OCI-LY1 (cell line): ENCODE measurements at regions not wholly inside any gene's neighbourhood (a gene's known extent, or its start where the extent isn't known, plus 50 kb on each side); places are given as distances from the start of the nearest gene placed in this dataset.

Source experiments
- H2AFZ ChIP-seq: fragments of 200-600 bp; sonication (generic), shearing (Covaris generic); 2 replicates; pipeline ENCODE4 v1.6.0; 2014; ENCODE audit warnings: antibody characterized with exemption, mild to moderate bottlenecking, low read length
- H3F3A ChIP-seq: fragments of 200-600 bp; sonication (generic), shearing (Covaris generic); 2 replicates; pipeline ENCODE4 v1.6.0; 2014; ENCODE audit warnings: mild to moderate bottlenecking, antibody characterized with exemption, low read length, moderate library complexity; ENCODE audit not compliant: insufficient read depth
- H3K27ac ChIP-seq: fragments of 200-600 bp; sonication (generic); 2 replicates; pipeline ENCODE4 v1.5.1; 2014; ENCODE audit warnings: low read length, mixed run types, mild to moderate bottlenecking, low read depth; ENCODE audit not compliant: poor library complexity, severe bottlenecking
- H3K27me3 ChIP-seq: fragments of 200-600 bp; sonication (generic); 2 replicates; pipeline ENCODE4 v1.6.0; 2014; ENCODE audit warnings: antibody characterized with exemption, mild to moderate bottlenecking, low read length, moderate library complexity; ENCODE audit not compliant: insufficient read depth
- H3K36me3 ChIP-seq: fragments of 200-600 bp; sonication (generic); 2 replicates; pipeline ENCODE4 v1.6.1; 2014; ENCODE audit warnings: mild to moderate bottlenecking, antibody characterized with exemption, low read length, moderate library complexity, mixed read lengths; ENCODE audit not compliant: insufficient read depth
- H3K4me1 ChIP-seq: fragments of 200-600 bp; sonication (generic); 2 replicates; pipeline ENCODE4 v1.5.1; 2014; ENCODE audit warnings: mild to moderate bottlenecking, low read length, moderate library complexity; ENCODE audit not compliant: insufficient read depth, severe bottlenecking
- H3K4me2 ChIP-seq: fragments of 200-600 bp; sonication (generic), shearing (Covaris generic); 2 replicates; pipeline ENCODE4 v1.6.1; 2014; ENCODE audit warnings: low read length
- H3K4me3 ChIP-seq: fragments of 200-600 bp; sonication (generic); 2 replicates; pipeline ENCODE4 v1.5.1; 2014; ENCODE audit warnings: low read length, low read depth, mild to moderate bottlenecking, mixed read lengths; ENCODE audit not compliant: poor library complexity, severe bottlenecking
- H3K79me2 ChIP-seq: fragments of 200-600 bp; shearing (Covaris generic); 2 replicates; pipeline ENCODE4 v1.6.1; 2016; ENCODE audit warnings: mixed run types, low read length, mixed read lengths; ENCODE audit not compliant: insufficient read depth
- H3K9ac ChIP-seq: fragments of 200-600 bp; sonication (generic), shearing (Covaris generic); 2 replicates; pipeline ENCODE4 v1.6.1; 2014; ENCODE audit warnings: mild to moderate bottlenecking, low read length, mixed read lengths
- H3K9me2 ChIP-seq: fragments of 200-600 bp; sonication (generic), shearing (Covaris generic); 2 replicates; pipeline ENCODE4 v1.6.1; 2014; ENCODE audit warnings: low read depth, mild to moderate bottlenecking, low read length, mixed read lengths
- H3K9me3 ChIP-seq: fragments of 200-600 bp; shearing (Covaris generic); 2 replicates; pipeline ENCODE4 v1.6.1; 2014; ENCODE audit warnings: low read length, mixed read lengths
- H4K20me1 ChIP-seq: fragments of 200-600 bp; sonication (generic), shearing (Covaris generic); 2 replicates; pipeline ENCODE4 v1.6.0; 2016; ENCODE audit warnings: mild to moderate bottlenecking, low read length; ENCODE audit not compliant: insufficient read depth
- EZH2 ChIP-seq: fragments of 200-600 bp; sonication (generic), shearing (Covaris generic); IDR thresholded peaks from 2 replicates; pipeline ENCODE4 v1.8.0; 2017; ENCODE audit warnings: borderline replicate concordance, mixed run types, mild to moderate bottlenecking, antibody characterized with exemption, low read length, moderate library complexity, mixed read lengths
- TF ChIP-seq, protein P1 (sequence below): fragments of 200-600 bp; sonication (generic), shearing (Covaris generic); IDR thresholded peaks from 2 replicates; pipeline ENCODE4 v1.5.1; 2017; ENCODE audit warnings: mild to moderate bottlenecking, antibody characterized with exemption, low read length, moderate library complexity, mixed read lengths

DNA sequence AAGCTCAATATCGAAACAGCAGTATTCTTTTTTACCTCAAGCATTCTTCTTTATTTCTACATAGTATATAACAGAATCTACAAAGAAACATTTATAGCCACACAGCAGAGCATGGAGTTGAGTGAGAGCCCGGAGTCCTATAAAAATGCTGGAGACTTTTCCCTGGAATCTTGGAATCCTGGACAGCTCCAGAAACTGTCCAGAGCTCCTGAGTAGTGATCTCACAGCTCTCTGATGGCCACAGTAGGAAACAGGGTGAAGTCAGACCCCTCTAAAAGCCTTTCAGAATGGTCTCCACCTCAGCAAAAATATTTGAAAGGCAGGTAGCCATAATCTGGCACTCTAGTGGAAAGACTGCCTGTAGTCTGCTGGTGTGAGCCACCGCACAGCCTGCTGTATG, 149.3 kb upstream of the STXBP5 start:
- no peaks in the 10 kb centered on the region for H3F3A ChIP-seq
- TF ChIP-seq, protein P1, sequence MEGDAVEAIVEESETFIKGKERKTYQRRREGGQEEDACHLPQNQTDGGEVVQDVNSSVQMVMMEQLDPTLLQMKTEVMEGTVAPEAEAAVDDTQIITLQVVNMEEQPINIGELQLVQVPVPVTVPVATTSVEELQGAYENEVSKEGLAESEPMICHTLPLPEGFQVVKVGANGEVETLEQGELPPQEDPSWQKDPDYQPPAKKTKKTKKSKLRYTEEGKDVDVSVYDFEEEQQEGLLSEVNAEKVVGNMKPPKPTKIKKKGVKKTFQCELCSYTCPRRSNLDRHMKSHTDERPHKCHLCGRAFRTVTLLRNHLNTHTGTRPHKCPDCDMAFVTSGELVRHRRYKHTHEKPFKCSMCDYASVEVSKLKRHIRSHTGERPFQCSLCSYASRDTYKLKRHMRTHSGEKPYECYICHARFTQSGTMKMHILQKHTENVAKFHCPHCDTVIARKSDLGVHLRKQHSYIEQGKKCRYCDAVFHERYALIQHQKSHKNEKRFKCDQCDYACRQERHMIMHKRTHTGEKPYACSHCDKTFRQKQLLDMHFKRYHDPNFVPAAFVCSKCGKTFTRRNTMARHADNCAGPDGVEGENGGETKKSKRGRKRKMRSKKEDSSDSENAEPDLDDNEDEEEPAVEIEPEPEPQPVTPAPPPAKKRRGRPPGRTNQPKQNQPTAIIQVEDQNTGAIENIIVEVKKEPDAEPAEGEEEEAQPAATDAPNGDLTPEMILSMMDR, result no peak
- no peak for TF ChIP-seq EZH2
- H3K27me3 ChIP-seq, result no peaks in the 10 kb centered on the region
- no peak overlapping the region for H3K4me3 ChIP-seq
- H3K79me2 ChIP-seq, result no peaks in the 10 kb centered on the region
- H3K9me3 ChIP-seq, result no peaks in the 10 kb centered on the region
- no peaks in the 10 kb centered on the region for H3K4me1 ChIP-seq
- H4K20me1 ChIP-seq, result no peaks in the 10 kb centered on the region
- H3K9me2 ChIP-seq, result no peaks in the 10 kb centered on the region
- H3K27ac ChIP-seq, result no peak overlapping the region
- no peak overlapping the region for H3K9ac ChIP-seq
- H3K4me2 ChIP-seq, result no peak overlapping the region
- no peak overlapping the region for H2AFZ ChIP-seq
- H3K36me3 ChIP-seq, result no peaks in the 10 kb centered on the region

DNA sequence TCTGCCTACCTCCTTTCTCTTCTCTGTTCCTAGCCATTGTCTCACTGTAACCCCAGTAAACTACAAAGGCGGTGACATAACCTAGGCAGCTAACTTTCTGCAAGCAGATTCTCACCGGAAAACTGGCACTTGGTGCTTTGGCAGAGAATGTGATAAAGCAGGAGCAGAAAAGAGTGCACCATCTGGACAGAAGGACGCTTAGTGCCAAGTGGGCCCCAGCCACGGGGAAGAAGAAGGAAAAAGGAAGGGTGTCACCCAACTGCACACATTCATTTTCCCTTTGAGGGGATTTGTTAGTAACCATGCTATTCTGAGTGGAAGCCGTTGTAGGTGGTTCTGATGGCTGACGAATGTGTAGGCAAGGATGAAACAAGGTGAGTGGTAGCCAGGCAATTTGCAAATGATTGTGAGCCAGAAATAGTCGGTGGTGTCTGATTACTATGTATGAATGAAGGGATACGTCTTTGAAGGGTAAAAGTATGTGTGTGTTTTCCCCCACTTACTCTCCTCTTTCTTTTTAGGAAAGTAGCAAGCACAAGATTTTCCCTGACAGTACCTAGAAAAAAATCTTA, 148.3 kb upstream of the STXBP5 start:
- Histone ChIP-seq H3K27me3 (no peaks in the 10 kb centered on the region), H3K79me2 (no peaks in the 10 kb centered on the region), H3K9ac (no peak overlapping the region), H3F3A (no peaks in the 10 kb centered on the region), H3K27ac (no peak overlapping the region), H3K4me1 (no peaks in the 10 kb centered on the region), H3K4me3 (no peak overlapping the region), H3K36me3 (no peaks in the 10 kb centered on the region), H2AFZ (no peak overlapping the region), H4K20me1 (no peaks in the 10 kb centered on the region), H3K9me3 (no peaks in the 10 kb centered on the region), H3K4me2 (no peak overlapping the region), H3K9me2 (no peaks in the 10 kb centered on the region)
- TF ChIP-seq, protein P1, result no peak
- TF ChIP-seq EZH2, result no peak

DNA sequence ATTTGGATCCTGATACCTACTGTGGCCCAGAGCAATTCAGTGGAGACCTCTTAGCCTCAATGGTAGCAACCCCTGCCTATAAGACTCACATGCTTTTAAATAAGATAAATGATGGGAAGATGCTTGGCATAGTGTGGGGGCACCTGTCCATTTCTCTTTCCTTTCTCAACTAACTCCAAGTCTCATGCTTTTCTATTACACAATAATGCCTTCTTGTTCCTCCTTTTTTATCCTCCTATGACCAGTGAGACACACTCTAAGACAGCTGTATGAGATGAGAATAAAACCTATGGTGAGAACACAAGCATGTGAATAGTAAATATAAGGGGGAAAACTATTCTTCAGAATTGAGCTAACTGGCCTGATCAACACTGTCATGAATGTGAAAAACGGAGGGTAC, 147.0 kb upstream of the STXBP5 start:
- H3F3A ChIP-seq, result no peaks in the 10 kb centered on the region
- no peaks in the 10 kb centered on the region for H3K79me2 ChIP-seq
- no peaks in the 10 kb centered on the region for H3K36me3 ChIP-seq
- no peak overlapping the region for H3K27ac ChIP-seq
- no peak overlapping the region for H3K4me2 ChIP-seq
- no peaks in the 10 kb centered on the region for H3K4me1 ChIP-seq
- no peak overlapping the region for H3K4me3 ChIP-seq
- no peak overlapping the region for H3K9ac ChIP-seq
- TF ChIP-seq EZH2, result no peak
- TF ChIP-seq, protein P1, result no peak
- H4K20me1 ChIP-seq, result no peaks in the 10 kb centered on the region
- H3K9me3 ChIP-seq, result no peaks in the 10 kb centered on the region
- no peaks in the 10 kb centered on the region for H3K27me3 ChIP-seq
- H3K9me2 ChIP-seq, result no peaks in the 10 kb centered on the region
- no peak overlapping the region for H2AFZ ChIP-seq
